GM21360 (cell line): ENCODE measurements at regions not wholly inside any gene's neighbourhood (a gene's known extent, or its start where the extent isn't known, plus 50 kb on each side); places are given as distances from the start of the nearest gene placed in this dataset.
"Not testable (repeated sequence)": the region's sequence is repeated elsewhere in the genome, so short reads cannot be mapped to it uniquely, and the experiment has no call there.

Experiments used
- ATAC-seq: cut with Tn5 transposase; IDR thresholded peaks from one replicate; pipeline ENCODE4 v1.9.1; 2021; ENCODE audit warnings: mild to moderate bottlenecking, moderate library complexity; ENCODE audit not compliant: unreplicated experiment

DNA sequence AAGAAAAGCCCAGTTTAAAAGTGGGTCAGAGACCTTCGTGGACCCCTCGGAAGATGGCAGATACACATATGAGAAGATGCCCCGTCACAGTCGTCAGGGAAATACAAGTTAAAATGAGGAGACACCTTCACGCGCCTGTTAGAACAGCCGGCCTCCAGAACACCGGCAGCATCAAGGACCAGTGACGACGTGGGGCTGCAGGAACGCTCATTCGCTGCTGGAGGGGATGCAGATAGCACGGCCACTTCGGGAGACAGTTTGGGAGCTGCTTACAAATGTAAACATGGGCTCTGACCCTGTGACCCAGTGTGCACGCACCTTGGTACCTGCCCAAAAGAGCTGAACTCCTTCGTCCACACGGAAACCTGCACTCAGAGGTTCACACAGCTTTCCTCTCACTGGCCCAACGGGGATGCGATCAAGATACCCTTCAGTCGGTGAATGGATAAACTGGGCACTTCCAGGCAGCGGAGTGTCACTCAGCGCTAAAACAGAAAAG, 83.7 kb upstream of the CTDP1 start:
- no peak for ATAC-seq

DNA sequence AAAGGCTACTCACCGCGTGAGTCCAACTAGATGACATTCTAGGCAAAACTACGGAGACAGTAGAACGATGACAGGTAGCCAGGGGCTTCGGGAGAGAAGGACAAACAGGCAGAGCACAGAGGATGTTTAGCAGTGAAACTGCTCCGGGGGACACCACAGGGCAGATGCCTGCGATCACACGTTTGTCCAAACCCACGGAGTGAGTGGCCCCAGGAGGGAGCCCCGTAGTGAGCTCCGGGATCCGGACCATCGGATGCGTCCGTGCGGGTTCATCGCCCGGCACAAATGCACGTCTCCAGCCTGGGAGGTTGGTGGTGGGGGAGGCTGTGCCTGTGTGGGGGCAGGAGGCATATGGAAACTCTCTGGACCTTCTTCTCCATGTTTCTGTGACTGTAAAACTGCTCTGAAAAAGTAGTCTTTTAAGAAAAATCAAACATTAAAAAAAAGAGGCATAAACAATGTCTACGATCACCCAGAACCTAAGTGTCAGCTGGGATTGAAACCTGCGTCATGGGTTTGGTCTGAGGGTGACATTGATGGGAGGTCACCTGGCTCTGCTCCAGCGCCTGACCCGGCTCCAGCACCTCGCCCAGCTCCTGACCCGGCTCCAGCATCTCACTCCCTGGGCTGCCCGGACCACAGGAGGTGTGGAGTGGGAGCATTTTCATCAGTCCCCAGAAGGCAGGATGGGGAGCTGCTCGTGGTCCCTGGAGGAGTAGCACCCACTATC, 83.0 kb upstream of the CTDP1 start:
- no peak for ATAC-seq

DNA sequence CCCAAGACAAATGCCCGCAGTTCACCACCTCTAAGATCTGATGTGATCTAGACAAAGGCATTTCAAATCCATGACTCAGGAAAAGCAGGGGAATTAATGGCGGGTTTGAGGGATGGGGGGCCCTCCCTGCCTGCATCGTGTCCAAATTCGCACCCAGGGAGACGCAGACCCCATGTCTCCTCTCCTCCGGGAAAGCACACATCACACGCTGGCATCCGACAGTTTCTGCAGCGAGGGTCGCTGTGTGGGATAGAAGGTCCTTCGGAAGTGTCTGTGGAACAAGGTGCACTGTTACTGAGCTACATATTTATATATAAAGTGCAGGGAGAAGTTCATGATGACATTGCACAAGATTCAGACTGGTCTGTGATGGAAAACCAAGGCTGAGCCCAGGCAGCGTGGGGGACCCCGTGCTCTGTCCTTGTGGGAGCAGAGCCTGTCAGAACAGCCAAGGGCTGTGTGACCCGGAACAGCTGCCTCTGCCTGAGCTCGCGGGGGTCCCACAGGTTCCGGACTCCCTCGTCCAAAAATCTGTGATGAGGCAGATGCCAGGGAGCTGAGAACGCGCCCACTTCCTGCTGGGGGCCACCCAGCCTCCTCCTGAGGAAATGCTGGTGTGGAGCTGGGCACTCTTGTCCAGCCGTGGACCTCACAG, 82.3 kb upstream of the CTDP1 start:
- ATAC-seq, result no peak

DNA sequence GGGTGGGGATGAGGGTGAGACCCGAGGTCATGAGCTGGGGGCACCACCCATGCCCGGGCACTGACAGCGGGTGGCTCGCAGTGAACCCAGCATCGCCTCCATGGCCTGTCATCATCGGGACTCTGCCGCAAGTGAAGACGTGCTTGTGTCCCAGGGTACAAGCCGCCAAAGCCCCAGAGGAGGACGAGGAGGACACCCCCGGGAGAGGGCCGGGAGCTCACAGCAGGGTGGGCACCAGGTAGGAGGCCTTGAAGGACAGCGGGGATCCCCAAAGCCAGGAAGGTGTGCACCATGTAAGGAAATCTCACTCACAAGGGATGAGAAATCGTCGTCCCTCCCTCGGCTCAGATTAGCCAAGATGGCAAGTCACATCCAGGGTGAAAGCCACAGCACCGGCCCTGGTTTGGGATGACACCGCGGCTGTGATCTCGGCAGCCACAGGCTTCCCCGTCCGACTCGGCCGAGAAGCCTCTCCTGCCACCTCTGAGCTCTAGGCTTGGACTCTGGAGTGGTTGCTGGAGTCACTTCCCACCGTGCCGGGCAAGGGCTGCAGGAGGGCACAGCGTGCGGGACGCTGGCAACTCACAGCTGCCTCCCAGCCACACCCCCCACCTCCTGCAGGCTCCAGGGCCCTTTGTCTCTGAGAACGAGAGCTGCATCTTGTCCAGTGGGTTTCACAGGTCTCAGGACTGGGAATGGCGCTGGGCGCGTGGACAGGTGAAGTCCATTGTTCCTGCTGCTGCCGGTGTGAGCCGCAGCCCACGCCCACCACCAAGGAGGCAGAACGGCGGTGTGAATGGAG, 81.6 kb upstream of the CTDP1 start:
- no peak for ATAC-seq

DNA sequence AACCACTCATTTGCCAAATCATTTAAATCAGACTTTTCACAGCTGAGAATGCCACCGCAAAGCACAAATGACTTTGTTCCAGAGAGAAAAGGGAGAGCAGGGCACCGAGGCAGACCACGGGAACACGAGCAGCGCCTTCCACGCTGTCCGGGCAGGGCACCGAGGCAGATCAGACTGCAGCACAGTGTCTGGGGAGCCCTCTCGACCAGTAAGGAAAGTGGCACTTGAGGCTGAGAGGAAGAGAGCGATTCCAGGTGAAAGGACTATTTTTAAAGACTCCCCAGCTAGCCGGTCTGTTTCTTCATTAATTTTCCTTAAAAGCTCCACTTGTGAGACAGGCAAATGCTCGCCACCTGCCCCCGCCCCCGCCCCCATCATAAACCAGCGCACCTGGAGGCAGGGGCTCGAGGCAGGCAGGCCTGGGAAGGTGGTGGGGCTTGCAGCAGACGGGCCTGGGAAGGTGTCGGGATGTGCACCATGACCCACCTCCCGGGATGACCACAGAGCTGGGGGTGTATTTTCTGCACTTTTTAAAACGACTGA, 80.9 kb upstream of the CTDP1 start:
- ATAC-seq, result no peak

DNA sequence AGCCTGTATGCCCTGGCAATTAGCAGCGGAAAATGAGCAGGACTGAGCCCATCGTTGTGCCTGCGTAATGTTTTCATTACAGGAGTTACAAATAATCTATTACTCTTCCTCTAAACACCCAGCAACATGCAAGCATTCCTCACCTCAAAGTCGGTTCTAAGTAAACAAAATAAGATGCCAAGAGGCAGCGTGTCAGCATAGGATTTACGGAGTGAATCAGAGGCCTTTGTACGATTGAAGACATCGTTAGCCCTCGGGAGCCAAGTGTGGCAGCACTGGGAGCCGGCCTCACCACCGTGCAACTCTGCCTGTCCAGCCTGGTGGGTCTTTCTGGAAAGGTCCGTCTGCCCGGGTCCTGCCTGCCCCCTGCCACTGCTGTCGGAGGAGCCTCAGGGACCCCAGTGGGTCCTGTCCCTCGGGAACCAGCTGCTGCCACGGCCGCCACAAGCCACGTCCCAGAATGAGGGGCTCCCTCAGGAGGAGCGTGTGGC, 80.1 kb upstream of the CTDP1 start:
- ATAC-seq, result no peak

DNA sequence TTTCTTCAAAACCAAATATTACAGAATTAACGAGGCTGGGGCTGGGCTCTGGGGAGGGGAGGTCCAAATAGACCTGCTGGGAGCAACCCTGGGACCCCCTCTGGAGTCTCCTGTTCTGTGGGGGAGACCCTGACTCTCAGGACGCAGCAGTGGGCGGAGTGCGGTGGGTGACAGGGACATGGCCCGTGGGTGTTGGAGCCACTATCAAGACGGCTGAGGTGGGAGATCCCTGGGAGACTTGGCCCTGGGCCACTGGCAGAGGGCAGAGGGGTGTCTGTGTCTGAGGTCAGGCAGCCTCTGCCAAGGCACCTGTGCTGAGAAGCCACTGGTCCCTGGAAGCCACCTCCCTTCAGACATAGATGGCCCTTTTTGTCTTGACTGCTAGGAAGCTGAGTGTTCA, 79.5 kb upstream of the CTDP1 start:
- no peak for ATAC-seq

DNA sequence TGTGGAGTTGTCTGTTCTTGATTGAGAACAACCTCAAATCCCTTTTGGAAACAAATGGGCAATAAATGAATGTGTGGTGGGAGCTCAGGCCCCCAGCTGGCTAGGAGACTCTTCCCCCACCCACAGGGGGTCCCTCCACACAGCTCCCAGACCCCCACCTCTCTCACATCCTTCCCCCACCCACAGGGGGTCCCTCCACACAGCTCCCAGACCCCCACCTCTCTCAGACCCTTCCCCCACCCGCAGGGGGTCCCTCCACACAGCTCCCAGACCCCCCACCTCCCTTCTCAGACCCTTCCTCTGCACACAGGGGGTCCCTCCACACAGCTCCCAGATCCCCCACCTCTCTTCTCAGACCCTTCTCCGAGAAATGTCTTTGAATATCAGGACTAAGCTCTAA, 79.0 kb upstream of the CTDP1 start:
- no peak for ATAC-seq

DNA sequence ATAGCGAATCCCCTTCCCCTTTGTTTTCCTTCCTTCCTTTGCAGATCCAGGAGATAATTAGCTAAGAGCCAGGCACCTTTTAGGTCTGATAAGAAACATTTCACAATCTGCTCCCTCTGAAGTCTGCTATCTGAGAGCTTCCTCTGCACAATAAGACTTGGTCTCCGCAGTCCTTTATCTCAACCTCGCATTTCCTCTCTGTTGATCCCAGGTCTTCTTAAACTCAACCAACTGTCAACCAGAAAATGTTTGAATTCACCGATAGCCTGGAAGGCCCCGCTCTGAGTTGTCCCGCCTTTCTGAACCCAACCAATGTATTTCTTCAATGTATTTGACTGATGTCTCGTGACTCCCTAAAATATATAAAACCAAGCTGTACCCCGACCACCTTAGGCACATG, 78.4 kb upstream of the CTDP1 start:
- no peak for ATAC-seq

DNA sequence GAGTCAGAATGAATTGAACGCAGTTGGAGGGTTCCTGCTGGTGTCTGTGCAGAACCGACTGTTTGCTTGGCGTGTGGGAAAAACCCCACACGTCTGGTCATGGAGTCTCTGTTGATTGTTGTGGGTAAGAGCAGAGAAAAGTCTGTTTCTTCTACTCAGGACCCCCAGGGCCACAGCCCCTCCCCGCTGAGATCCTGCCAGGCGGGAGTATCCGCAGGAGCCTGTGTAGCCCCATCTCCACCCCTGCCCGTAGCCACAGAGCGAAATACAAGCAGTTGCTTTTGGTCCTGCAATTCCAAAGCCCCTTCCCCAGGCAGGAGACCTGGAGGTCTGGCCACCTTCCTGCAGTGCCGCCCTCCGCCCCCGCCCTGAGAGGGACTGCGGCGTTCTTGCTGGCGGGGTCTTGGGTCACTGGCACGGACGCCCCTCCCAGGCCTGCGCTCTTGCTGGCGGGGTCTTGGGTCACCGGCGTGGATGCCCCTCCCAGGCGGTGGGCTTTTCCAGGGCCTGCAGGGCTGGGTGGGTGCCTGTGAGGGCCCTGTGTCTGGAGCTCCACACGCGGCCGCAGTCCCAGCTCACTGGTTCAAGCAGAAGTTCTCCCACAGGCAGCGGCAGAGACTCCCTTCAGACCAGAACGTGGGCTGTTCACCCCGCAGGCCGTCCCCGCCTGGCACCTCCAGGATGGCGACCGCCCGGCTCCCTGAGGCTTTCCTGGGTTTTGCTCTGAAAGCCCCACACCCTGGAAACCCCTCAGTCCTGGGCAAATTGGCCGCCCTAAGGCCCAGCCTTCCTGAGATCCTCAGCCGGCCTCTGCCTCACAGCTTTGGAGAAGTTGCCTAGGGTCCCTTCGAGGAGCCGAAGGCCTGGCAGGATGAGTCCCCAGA, 76.0 kb upstream of the CTDP1 start:
- ATAC-seq, result no peak

DNA sequence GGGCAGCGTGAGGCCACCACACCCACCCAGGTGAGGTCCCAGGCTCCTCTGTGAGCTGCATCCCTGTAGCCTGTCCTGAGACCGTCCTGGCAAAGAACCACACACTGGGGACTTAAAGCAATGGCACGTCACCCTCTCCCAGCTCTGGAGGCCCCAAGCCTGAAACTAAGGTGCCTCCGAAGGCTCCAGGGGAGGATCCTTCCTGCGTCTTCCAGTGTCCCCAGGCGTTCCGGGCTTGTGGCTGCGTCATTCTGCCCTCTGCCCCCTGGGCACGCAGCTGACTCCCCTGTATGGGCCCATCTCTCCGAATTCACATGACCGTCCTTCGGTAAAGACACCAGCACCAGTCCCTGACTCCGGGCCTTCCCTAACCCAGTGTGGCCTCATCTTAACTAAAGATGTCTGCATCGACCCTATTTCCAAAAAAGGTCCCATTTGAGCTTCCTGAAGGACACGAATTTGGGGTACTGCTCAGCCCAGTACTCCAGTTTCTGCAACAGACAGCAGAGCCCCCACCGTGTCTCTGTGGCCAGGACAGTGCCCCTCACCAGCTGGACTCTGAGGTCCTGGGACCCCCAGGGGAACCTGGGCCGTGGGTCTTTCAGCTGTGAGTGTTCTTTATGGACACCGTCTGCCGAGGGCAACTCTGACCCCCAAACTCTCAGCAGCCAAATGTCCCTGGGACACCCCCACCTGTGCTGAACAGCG, 75.2 kb upstream of the CTDP1 start:
- ATAC-seq, result no peak

DNA sequence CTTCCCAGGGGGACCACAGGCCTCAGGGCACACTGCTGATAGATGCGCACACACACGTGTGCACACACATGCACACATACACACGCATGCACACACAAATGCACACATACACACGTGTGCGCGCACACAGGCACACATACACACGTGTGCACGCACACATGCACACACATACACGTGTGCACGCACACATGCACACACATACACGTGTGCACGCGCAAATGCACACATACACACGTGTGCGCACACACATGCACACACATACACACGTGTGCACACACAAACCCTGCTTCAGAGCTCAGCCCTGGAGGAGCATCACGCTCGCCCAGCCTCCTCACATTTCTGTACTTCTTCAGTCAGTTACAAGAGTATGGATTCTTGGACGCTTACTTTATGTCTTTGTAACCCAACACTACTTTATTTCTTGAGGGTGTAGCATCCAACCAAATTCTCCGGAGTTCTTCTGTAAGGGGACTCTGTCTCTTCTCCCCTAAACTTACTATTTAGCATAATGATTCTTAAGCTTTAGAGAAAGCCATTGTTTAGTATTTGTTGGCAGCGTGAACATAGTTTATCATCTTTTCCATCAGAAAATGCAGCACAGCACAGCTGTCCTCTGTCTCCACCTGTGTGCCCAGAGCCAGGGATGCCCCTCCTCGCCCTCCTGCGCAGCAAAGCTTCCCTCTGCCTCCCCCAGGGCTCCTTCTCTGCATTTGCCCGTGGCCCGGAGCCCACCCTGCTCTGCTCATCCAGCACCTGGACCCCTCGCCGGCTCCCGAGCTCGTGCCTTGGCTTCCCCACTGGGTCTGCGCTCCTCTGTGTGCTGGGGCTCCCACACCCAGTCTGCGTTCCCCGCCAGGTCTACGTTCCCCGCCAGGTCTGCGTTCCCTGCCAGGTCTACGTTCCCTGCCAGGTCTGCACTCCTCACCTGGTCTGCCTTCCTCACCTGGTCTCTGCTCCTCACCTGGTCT, 74.4 kb upstream of the CTDP1 start:
- ATAC-seq, result no peak

DNA sequence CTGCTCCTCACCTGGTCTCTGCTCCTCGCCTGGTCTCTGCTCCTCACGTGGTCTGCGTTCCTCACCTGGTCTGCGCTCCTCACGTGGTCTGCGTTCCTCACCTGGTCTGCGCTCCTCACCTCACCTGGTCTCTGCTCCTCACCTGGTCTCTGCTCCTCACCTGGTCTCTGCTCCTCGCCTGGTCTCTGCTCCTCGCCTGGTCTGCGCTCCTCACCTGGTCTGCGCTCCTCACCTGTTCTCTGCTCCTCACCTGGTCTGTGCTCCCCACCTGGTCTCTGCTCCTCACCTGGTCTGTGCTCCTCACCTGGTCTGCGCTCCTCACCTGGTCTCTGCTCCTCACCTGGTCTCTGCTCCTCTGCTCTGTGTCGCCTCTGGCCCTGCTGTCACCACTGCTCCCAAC, 73.5 kb upstream of the CTDP1 start:
- not testable (repeated sequence) for ATAC-seq

DNA sequence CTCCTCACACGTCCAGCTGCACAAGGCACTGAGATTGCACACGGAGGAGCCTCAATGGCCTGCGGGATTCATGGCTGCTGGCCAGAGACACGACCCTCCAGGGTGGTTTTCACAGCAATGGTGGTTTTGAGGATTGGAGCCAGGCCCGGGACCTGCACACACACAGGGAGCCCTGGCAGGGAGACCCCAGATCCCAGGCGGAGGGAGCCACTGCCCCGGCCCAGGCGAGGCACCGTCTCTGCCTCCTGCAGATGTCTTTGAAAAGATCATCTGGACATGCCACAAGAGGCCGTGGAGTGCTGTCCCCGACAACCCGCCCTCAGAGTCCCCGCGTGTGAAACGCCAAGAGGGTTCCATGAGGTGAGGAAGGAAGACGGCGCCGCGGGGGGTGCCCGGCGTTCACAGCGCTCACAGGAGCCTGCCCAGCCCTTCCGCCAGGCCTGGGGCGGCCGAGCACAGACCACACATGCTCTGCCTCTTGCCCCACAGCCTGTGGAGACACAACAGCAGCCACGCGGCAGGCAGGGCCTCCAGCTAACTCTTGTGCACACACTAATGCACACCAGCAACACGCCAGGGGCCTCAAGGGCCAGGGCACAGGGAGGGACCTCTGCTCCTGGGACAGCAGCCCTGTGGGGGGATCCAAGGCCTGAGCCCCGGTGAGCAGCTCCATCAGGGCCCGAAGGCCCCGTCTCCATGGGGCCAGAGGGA, 72.8 kb upstream of the CTDP1 start:
- no peak for ATAC-seq

DNA sequence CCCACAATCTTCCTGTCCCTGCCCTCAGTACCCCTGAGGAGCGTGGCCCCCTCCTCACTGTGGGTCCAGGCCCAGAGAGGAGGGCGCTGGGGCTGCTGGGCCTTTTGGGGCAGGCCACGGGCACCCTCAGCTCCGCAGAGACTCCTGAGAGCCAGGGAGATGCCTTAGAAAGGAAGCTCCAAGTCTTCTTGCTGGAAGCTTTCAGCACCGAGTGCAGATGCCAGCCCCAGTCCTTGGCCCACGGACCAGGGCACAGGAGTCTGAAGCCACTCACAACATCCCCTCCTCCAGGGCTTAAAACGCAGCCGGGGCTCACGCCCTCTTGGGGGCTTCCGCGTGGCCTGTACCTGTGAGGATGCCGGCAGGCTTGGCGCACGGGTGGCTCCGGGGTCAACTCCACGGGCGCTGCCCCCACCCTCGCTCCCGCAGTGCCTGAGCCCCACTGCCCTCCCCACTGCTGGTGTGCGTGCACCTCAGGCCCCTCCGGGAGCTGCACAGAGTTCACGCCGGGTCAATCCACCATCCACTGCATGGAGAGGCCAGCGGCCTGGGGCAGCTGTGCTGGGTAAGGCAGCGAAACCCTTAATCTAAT, 72.1 kb upstream of the CTDP1 start:
- no peak for ATAC-seq

DNA sequence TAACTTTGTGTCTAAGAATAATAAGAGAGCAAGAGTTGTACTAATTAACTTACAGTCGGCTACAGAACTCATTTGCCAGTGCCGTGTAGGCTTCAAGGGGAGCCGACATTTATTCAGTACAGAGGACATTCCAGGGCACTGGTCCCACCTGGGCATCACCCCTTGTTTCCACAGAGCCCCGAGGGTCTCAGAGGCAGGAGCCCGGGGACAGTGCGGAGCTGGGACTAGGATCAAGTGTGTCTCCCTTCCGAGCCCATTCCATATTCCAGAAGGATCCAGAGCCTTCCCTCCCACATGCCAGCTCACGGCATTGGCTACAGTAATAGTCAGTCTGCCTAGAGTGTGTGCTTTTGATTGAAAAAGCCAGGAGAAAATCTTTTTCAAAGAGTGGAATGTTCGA, 71.5 kb upstream of the CTDP1 start:
- ATAC-seq, result no peak

DNA sequence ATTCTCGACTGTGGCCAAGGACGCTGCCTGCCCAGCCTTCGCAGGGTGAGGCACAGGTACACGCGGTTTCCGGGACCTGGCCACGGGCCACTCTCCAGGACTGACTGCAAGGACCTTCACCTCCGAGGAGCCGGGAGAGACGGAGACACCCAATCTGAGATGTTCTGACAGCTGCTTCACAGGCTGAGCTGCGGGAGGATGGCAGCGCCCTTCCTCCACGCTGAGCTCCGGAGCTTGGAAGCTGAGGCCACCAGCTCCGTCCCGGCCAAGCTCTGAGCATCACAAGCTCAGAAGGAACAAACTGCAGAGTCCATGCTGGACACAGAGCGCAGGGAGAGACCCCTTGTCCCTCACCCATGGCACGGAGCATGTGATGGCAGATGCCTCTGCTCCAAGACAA, 71.1 kb upstream of the CTDP1 start:
- ATAC-seq, result no peak
